Right ventricle myocardium inferior (tissue), 1 donor: ENCODE measurements at regions not wholly inside any gene's neighbourhood (a gene's known extent, or its start where the extent isn't known, plus 50 kb on each side); places are given as distances from the start of the nearest gene placed in this dataset. TPM values are rescaled to one million over a fixed set of nuclear protein-coding genes. Genes with fewer than 3 reads are reported as not detected.

ENCODE experiments used
- microRNA-seq: library from miRNA; unstranded; fragments of <30 nt; microRNA quantifications from one replicate; pipeline ENCODE4 v1.2.0, GENCODE V29; 2020
- donor health status: DM: no; HTN: yes; CAD: no; lungs with severe emphysema.

Small RNA genes lying in the stretch of these regions (microRNA-seq; reads per million reads assigned to microRNA genes)
- not detected for gene MIR587
